Left lung (tissue), 4 donors: ENCODE measurements at regions not wholly inside any gene's neighbourhood (a gene's known extent, or its start where the extent isn't known, plus 50 kb on each side); places are given as distances from the start of the nearest gene placed in this dataset.
"Not testable (repeated sequence)": the region's sequence is repeated elsewhere in the genome, so short reads cannot be mapped to it uniquely, and the experiment has no call there.

Experiments used
- ATAC-seq: fragments of 200-7000 bp; cut with Tn5 transposase; one replicate; pipeline ENCODE4 v1.9.1; 2020; ENCODE audit warnings: moderate library complexity
- DNase-seq, 4 donors: peaks; one replicate each; pipeline ENCODE4 v3.0.0-alpha.2; 2013 to 2020
- H3K27ac ChIP-seq, 2 donors: fragments of 200-600 bp; sonication (generic) in 1 of 2; one replicate each; pipeline versions ENCODE4 v1.5.0 to v1.8.0; 2020 to 2021
- H3K27me3 ChIP-seq, 2 donors: fragments of 200-600 bp; sonication (generic) in 1 of 2; one replicate each; pipeline versions ENCODE4 v1.5.0 to v1.8.0; 2020 to 2021
- H3K36me3 ChIP-seq, 2 donors: fragments of 200-600 bp; sonication (generic) in 1 of 2; one replicate each; pipeline versions ENCODE4 v1.5.0 to v1.8.0; 2020 to 2021
- H3K4me1 ChIP-seq, 2 donors: fragments of 200-600 bp; one replicate each; pipeline ENCODE4 v1.8.0; 2021
- H3K4me3 ChIP-seq, 2 donors: fragments of 200-600 bp; sonication (generic) in 1 of 2; one replicate each; pipeline versions ENCODE4 v1.5.0 to v1.8.0; 2020 to 2021; ENCODE audit warnings: mild to moderate bottlenecking in 1 of 2
- H3K9me3 ChIP-seq, 2 donors: fragments of 200-600 bp; sonication (generic) in 1 of 2; one replicate each; pipeline versions ENCODE4 v1.5.0 to v1.8.0; 2020 to 2021
- intact Hi-C, 2 donors: fragments of 100-400 bp; cut with DNase I; formaldehyde crosslinking; loops; one replicate each; pipeline versions ENCODE4 v1.11.2 to v1.14.2; 2022
- TF ChIP-seq, protein P1 (sequence below), 2 donors: fragments of 200-600 bp; sonication (generic) in 1 of 2; IDR thresholded peaks; one replicate each; pipeline versions ENCODE4 v1.5.0 to v1.8.0; 2021; ENCODE audit warnings: antibody characterized with exemption in 2 of 2
- donor health status: DM: no; HTN: yes; CAD: no.
- donor health status: DM: no; HTN: no; CAD: no.

DNA sequence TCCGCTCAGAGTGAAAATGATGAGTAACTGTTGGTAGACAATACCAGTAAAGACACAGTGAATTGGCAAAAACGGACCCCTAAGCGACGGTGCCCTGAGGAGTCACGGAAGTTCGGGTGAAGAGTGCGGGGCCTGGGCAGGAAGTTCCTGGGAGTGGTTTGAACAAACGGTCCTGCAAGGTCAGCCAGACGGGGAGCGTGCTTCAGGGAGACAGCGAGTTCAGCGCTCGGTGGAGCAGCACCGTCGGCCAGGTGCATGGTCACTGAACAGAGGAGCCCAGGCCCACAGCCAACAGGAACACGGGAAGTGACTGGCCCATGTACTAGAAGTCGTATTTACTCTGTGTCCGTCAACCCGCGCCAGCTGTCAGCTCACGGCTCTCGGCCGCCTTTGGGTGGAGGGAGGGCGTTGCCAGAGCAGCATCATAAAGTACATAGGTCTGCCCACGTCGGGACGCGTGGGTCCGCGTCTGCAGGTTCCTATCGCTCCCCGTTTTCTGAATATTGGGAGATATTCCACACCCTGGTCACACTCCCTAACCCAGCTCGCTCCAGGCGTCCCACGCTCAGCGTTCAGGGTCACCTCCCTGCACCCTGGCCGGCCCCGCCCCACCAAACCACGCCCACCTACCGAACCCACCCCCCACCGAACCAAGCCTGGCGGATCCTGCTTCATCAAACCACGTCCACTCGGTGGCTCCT is 75.6 kb upstream of the UXS1 start:
- ATAC-seq: peak; percentile 97
- Histone ChIP-seq H3K27ac (no peak overlapping the region), H3K36me3 (no peaks in the 10 kb centered on the region), H3K4me1 (peaks cover 3 to 16% of the 10 kb centered on the region in 2 donors), H3K4me3 (peak overlapping the region; percentile 23 to 49), H3K27me3 (no peaks in the 10 kb centered on the region), H3K9me3 (peaks cover 0 to 4% of the 10 kb centered on the region in 2 donors)
- intact Hi-C loops: no loop called here
- TF ChIP-seq, protein P1, sequence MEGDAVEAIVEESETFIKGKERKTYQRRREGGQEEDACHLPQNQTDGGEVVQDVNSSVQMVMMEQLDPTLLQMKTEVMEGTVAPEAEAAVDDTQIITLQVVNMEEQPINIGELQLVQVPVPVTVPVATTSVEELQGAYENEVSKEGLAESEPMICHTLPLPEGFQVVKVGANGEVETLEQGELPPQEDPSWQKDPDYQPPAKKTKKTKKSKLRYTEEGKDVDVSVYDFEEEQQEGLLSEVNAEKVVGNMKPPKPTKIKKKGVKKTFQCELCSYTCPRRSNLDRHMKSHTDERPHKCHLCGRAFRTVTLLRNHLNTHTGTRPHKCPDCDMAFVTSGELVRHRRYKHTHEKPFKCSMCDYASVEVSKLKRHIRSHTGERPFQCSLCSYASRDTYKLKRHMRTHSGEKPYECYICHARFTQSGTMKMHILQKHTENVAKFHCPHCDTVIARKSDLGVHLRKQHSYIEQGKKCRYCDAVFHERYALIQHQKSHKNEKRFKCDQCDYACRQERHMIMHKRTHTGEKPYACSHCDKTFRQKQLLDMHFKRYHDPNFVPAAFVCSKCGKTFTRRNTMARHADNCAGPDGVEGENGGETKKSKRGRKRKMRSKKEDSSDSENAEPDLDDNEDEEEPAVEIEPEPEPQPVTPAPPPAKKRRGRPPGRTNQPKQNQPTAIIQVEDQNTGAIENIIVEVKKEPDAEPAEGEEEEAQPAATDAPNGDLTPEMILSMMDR (IDR thresholded peaks at IDR 0.05): no peak
- DNase-seq: peak in 3 of 4 donors; percentile 52 to 91 (median 85)

DNA sequence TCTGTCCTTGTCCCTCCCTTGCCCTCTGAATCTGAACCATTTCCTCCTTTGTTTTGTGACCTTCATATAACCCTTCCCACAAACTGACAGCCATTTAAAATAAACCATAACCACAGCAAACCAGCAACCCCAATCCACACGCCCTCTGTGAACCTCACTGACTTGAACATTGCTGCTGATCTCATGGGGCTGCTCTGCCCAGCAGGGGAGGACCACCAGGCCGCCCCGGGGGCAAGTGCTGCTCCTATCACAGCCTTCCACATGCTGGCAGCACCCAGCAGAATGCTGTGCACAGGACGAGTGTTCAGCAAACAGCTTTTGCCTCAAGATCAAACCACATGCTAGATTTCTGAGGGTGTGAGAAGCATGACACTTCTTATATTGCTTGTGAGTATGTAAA is 73.9 kb upstream of the UXS1 start:
- no peak for DNase-seq
- no peak overlapping the region for H3K4me3 ChIP-seq
- no peak overlapping the region for H3K27ac ChIP-seq
- intact Hi-C loops: no loop called here
- H3K27me3 ChIP-seq: no peaks in the 10 kb centered on the region
- TF ChIP-seq, protein P1 (IDR thresholded peaks at IDR 0.05): no peak
- H3K9me3 ChIP-seq: no peaks in the 10 kb centered on the region
- peaks cover 3 to 16% of the 10 kb centered on the region in 2 donors for H3K4me1 ChIP-seq
- no peak for ATAC-seq
- no peaks in the 10 kb centered on the region for H3K36me3 ChIP-seq

DNA sequence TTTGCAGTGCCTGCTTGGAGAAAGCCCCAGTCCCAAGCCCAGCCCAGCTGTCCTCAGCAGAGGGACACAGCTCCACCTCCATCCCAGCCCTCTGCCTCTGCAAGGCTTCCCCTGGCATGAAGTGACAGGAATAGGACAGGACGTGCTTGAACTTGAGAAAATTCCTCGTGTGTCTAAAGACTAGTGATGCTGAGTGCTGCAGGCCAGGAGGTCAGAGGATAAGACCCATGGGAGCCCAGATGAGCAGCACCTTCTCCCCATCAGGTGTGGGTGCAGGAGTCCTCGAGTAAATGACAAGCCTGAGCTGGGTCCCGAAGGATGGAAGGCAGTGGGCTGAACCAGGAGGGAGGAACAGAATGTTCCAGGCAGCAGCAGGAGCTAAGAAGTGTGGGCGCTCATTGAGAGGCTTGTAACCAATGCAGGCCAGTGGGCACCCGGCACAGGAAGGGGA is 67.8 kb upstream of the UXS1 start:
- no peak for ATAC-seq

DNA sequence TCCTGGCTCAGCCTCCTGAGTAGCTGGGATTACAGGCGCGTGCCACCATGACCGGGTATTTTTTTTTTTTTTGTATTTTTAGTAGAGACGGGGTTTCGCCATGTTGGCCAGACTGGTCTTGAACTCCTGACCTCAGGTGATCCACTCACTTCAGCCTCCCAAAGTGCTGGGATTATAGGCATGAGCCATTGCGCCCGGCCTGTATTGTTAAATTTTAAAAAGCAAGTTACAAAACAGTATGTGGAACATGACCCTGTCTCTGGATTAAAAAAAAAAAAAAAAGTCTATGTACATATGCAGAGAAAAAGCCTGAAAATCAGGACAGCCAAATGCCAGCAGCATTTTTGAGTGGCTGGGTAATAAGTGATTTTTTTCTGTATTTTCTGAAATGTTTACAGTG is 64.8 kb upstream of the UXS1 start:
- H3K36me3 ChIP-seq, H3K27me3 ChIP-seq, H3K9me3 ChIP-seq, H3K4me3 ChIP-seq, DNase-seq, H3K4me1 ChIP-seq, H3K27ac ChIP-seq, intact Hi-C loops, ATAC-seq: not testable (repeated sequence)

More for the DNA sequence above, 67.8 kb upstream of the UXS1 start:
- Histone ChIP-seq H3K27ac (no peak overlapping the region), H3K9me3 (no peaks in the 10 kb centered on the region), H3K4me3 (no peak overlapping the region), H3K27me3 (no peaks in the 10 kb centered on the region), H3K36me3 (no peaks in the 10 kb centered on the region), H3K4me1 (no peaks in the 10 kb centered on the region)
- TF ChIP-seq, protein P1 (IDR thresholded peaks at IDR 0.05): no peak
- intact Hi-C loops: no loop called here
- no peak for DNase-seq

DNA sequence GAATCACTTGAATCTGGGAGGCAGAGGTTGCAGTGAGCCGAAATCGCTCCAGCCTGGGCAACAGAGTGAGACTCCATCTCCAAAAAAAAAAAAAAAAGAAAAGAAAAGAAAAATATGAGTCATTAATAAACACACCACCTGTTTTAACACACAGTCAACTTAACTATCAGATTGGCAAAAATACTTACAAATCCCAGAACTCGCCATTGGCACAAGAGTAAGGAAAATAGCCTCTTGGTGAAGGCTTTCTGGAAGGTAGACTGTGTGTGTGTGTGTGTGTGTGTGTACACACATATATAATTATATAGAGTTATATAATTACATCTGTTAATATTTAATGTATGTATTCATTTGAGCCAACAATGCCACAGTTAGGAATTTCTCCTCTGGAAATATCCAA is 63.7 kb upstream of the UXS1 start:
- intact Hi-C loops: no loop called here
- ATAC-seq (no peak), DNase-seq (no peak)
- Histone ChIP-seq H3K9me3 (no peaks in the 10 kb centered on the region), H3K27me3 (no peaks in the 10 kb centered on the region), H3K4me3 (no peak overlapping the region), H3K4me1 (no peaks in the 10 kb centered on the region), H3K27ac (no peak overlapping the region), H3K36me3 (no peaks in the 10 kb centered on the region)
- TF ChIP-seq, protein P1 (IDR thresholded peaks at IDR 0.05): no peak

DNA sequence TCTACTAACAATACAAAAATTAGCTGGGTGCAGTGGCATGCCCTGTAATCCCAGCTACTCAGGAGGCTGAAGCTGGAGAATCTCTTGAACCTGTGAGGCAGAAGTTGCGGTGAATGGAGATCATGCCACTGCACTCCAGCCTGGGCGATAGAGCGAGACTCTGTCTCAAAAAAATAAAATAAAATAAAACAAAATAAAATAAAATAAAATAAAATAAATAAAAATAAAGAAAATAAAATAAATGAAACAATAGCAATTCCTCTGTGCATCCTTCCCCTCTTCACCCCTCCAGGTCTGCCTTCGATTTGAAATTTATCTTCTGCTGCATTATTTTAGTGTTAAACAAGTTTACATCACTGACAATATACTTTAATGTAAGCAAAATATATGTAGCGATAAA is 63.0 kb upstream of the UXS1 start:
- no peak for DNase-seq
- TF ChIP-seq, protein P1 (IDR thresholded peaks at IDR 0.05): no peak

DNA sequence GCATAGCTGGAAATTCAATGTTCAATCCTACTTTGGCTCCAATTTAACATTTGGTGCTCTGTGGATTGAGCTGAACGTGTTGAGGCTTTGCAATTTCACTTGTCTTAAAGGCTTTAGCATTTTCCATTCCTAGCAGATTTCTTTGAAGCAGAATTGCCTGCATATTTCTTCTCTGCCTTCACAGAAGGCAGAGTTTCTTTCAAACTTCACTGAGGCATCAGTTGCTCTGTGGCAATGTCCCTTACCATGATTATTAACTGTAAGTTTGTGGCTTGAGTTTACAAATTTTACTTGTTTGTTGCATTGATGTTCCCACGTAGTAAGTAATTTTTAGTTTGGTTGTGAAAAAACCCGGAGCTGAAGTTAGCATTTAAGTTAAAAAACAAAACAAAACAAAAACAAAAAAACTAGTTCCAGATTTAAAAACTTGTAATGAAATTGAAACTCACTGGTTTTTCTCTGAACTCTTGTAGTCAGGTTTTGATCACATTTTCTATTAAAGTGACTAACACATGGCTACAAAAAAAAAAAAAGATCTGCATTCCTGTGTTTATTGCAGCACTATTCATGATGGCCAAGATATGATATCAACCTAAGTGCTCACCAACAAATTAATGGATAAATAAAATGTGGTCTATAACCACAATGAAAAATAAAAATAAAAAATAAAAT is 55.2 kb upstream of the UXS1 start:
- H3K9me3 ChIP-seq, H3K27ac ChIP-seq, ATAC-seq, H3K4me3 ChIP-seq, DNase-seq, H3K4me1 ChIP-seq, H3K36me3 ChIP-seq, H3K27me3 ChIP-seq, intact Hi-C loops: not testable (repeated sequence)

More for the DNA sequence above, 63.0 kb upstream of the UXS1 start:
- no peaks in the 10 kb centered on the region for H3K9me3 ChIP-seq
- H3K36me3 ChIP-seq: no peaks in the 10 kb centered on the region
- no peaks in the 10 kb centered on the region for H3K4me1 ChIP-seq
- no peak overlapping the region for H3K4me3 ChIP-seq
- intact Hi-C loops: no loop called here
- H3K27me3 ChIP-seq: no peaks in the 10 kb centered on the region
- ATAC-seq: no peak
- no peak overlapping the region for H3K27ac ChIP-seq
